WTC11 (cell line): ENCODE measurements at regions not wholly inside any gene's neighbourhood (a gene's known extent, or its start where the extent isn't known, plus 50 kb on each side); places are given as distances from the start of the nearest gene placed in this dataset.

Experiments used
- CREB1 ChIP-seq: sonication (generic); formaldehyde crosslinking; IDR thresholded peaks from 2 replicates; pipeline ENCODE4 v1.8.0; 2023; ENCODE audit warnings: mild to moderate bottlenecking, missing genetic modification reagents
- JUN ChIP-seq: sonication (generic); formaldehyde crosslinking; IDR thresholded peaks from 2 replicates; pipeline ENCODE4 v1.8.0; 2023; ENCODE audit warnings: mild to moderate bottlenecking, missing genetic modification reagents
- KAT7 ChIP-seq: sonication (generic); formaldehyde crosslinking; IDR thresholded peaks from 2 replicates; pipeline ENCODE4 v1.8.1; 2023; ENCODE audit warnings: missing genetic modification reagents, mild to moderate bottlenecking, borderline replicate concordance
- NR2C2 ChIP-seq: sonication (generic); formaldehyde crosslinking; IDR thresholded peaks from 2 replicates; pipeline ENCODE4 v1.8.0; 2022; ENCODE audit warnings: mild to moderate bottlenecking, missing genetic modification reagents
- TF ChIP-seq, protein P1 (sequence below): sonication (generic); formaldehyde crosslinking; conservative IDR thresholded peaks from 2 replicates; pipeline ENCODE4 v1.8.1; 2022; ENCODE audit warnings: mild to moderate bottlenecking, missing genetic modification reagents
- TF ChIP-seq, protein P2 (sequence below): sonication (generic); formaldehyde crosslinking; IDR thresholded peaks from 2 replicates; pipeline ENCODE4 v1.8.1; 2023; ENCODE audit warnings: mild to moderate bottlenecking, moderate library complexity, missing genetic modification reagents

- TF ChIP-seq JUN (CRISPR knock-in tag) = no peak
- TF ChIP-seq, protein P1, sequence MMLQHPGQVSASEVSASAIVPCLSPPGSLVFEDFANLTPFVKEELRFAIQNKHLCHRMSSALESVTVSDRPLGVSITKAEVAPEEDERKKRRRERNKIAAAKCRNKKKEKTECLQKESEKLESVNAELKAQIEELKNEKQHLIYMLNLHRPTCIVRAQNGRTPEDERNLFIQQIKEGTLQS (CRISPR knock-in tag) = no peak
- TF ChIP-seq NR2C2 (CRISPR knock-in tag) = no peak
- TF ChIP-seq CREB1 (CRISPR knock-in tag) = no peak
- TF ChIP-seq KAT7 = no peak
- TF ChIP-seq, protein P2, sequence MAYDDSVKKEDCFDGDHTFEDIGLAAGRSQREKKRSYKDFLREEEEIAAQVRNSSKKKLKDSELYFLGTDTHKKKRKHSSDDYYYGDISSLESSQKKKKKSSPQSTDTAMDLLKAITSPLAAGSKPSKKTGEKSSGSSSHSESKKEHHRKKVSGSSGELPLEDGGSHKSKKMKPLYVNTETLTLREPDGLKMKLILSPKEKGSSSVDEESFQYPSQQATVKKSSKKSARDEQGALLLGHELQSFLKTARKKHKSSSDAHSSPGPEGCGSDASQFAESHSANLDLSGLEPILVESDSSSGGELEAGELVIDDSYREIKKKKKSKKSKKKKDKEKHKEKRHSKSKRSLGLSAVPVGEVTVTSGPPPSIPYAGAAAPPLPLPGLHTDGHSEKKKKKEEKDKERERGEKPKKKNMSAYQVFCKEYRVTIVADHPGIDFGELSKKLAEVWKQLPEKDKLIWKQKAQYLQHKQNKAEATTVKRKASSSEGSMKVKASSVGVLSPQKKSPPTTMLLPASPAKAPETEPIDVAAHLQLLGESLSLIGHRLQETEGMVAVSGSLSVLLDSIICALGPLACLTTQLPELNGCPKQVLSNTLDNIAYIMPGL (CRISPR knock-in tag) = no peak
Observed at GRCh38 chr2:145116834-145117725, 597.2 kb upstream of the ZEB2 start.
